PFSK-1 (cell line): ENCODE measurements at regions not wholly inside any gene's neighbourhood (a gene's known extent, or its start where the extent isn't known, plus 50 kb on each side); places are given as distances from the start of the nearest gene placed in this dataset.

ENCODE experiments used
- POLR2AphosphoS5 ChIP-seq: IDR thresholded peaks from 2 replicates; pipeline ENCODE4 v1.6.1; 2012; ENCODE audit warnings: low read depth, mild to moderate bottlenecking, control low read depth, low read length, moderate library complexity
- REST ChIP-seq, 2 experiments: IDR thresholded peaks; 2 replicates each; pipeline versions ENCODE4 v1.6.1 to v1.8.0; 2011 to 2012; ENCODE audit warnings: low read depth in 2 of 2, low read length in 2 of 2, control low read depth in 1 of 2, inconsistent platforms in 1 of 2, mild to moderate bottlenecking in 1 of 2, moderate library complexity in 1 of 2; ENCODE audit not compliant: insufficient read depth in 1 of 2

GRCh38 chr2:784753-785152 is 107.5 kb upstream of the TMEM18 start:
- TF ChIP-seq REST (IDR thresholded peaks at IDR 0.05; ENCODE audit: insufficient read depth in 1 of 2, low read depth in 2 of 2, low read length in 2 of 2) = no peak
- no peak for TF ChIP-seq POLR2AphosphoS5
